ENCODE measurements at regions not wholly inside any gene's neighbourhood (a gene's known extent, or its start where the extent isn't known, plus 50 kb on each side); places are given as distances from the start of the nearest gene placed in this dataset.

- intact Hi-C loops (cut with DNase I): no loop called here
- Histone ChIP-seq H3K4me1 (ENCODE audit: insufficient read depth) (no peaks in the 10 kb centered on the region), H3K4me3 (no peak overlapping the region), H3K9me3 (no peaks in the 10 kb centered on the region), H3K27ac (no peak overlapping the region), H3K36me3 (no peaks in the 10 kb centered on the region), H3K27me3 (no peaks in the 10 kb centered on the region)
- no peak for DNase-seq
- TF ChIP-seq POLR2A (IDR thresholded peaks at IDR 0.05) (no peak), EP300 (IDR thresholded peaks at IDR 0.05) (no peak), CTCF (IDR thresholded peaks at IDR 0.05) (no peak)
- 20 to 26% (median 23%) methylated on average over 1 of the region's 1 CpG for WGBS, 3 donors
Observed at GRCh38 chr20:40462566-40462965, 226.5 kb downstream of the MAFB start.

GRCh38 chr20:40459299-40459698, 229.7 kb downstream of the MAFB start:
- DNase-seq: no peak
- intact Hi-C loops (cut with DNase I): no loop called here
- Histone ChIP-seq H3K4me1 (ENCODE audit: insufficient read depth) (no peaks in the 10 kb centered on the region), H3K36me3 (no peaks in the 10 kb centered on the region), H3K27ac (no peak overlapping the region), H3K9me3 (no peaks in the 10 kb centered on the region), H3K27me3 (no peaks in the 10 kb centered on the region), H3K4me3 (no peak overlapping the region)
- no peak for TF ChIP-seq EP300 (IDR thresholded peaks at IDR 0.05)
- no peak for TF ChIP-seq CTCF (IDR thresholded peaks at IDR 0.05)
- TF ChIP-seq POLR2A (IDR thresholded peaks at IDR 0.05): no peak
- WGBS, 3 donors: 27 to 37% (median 31%) methylated on average over 4 of the region's 4 CpGs

GRCh38 chr20:40457404-40457803, 231.6 kb downstream of the MAFB start:
- intact Hi-C loops (cut with DNase I): no loop called here
- WGBS, 3 donors: 83 to 95% (median 86%) methylated on average over 3 of the region's 3 CpGs

GRCh38 chr20:40452758-40453157, 236.3 kb downstream of the MAFB start:
- no peak for DNase-seq
- 85 to 87% (median 86%) methylated on average over 3 of the region's 3 CpGs for WGBS, 3 donors
- no peaks in the 10 kb centered on the region for H3K4me1 ChIP-seq (ENCODE audit: insufficient read depth)
- no peak overlapping the region for H3K27ac ChIP-seq
- no peak for TF ChIP-seq CTCF (IDR thresholded peaks at IDR 0.05)
- TF ChIP-seq EP300 (IDR thresholded peaks at IDR 0.05): no peak
- TF ChIP-seq POLR2A (IDR thresholded peaks at IDR 0.05): no peak
- H3K4me3 ChIP-seq: no peak overlapping the region
- intact Hi-C loops (cut with DNase I): no loop called here
- no peaks in the 10 kb centered on the region for H3K9me3 ChIP-seq
- H3K36me3 ChIP-seq: no peaks in the 10 kb centered on the region
- no peaks in the 10 kb centered on the region for H3K27me3 ChIP-seq

More at GRCh38 chr20:40457404-40457803, 231.6 kb downstream of the MAFB start:
- TF ChIP-seq POLR2A (IDR thresholded peaks at IDR 0.05) (no peak), EP300 (IDR thresholded peaks at IDR 0.05) (no peak), CTCF (IDR thresholded peaks at IDR 0.05) (no peak)
- Histone ChIP-seq H3K36me3 (no peaks in the 10 kb centered on the region), H3K4me3 (no peak overlapping the region), H3K27me3 (no peaks in the 10 kb centered on the region), H3K9me3 (no peaks in the 10 kb centered on the region), H3K4me1 (ENCODE audit: insufficient read depth) (no peaks in the 10 kb centered on the region), H3K27ac (no peak overlapping the region)
- no peak for DNase-seq

GRCh38 chr20:40451552-40451951, 237.5 kb downstream of the MAFB start:
- 47 to 81% (median 79%) methylated on average over 1 of the region's 1 CpG for WGBS, 3 donors
- DNase-seq: no peak
- H3K36me3 ChIP-seq: no peaks in the 10 kb centered on the region
- intact Hi-C loops (cut with DNase I): no loop called here
- H3K9me3 ChIP-seq: no peaks in the 10 kb centered on the region
- H3K4me1 ChIP-seq (ENCODE audit: insufficient read depth): no peaks in the 10 kb centered on the region
- H3K4me3 ChIP-seq: no peak overlapping the region
- H3K27ac ChIP-seq: no peak overlapping the region
- TF ChIP-seq POLR2A (IDR thresholded peaks at IDR 0.05) (no peak), CTCF (IDR thresholded peaks at IDR 0.05) (no peak), EP300 (IDR thresholded peaks at IDR 0.05) (no peak)
- no peaks in the 10 kb centered on the region for H3K27me3 ChIP-seq

Data from ovary (tissue), 7 donors.